ENCODE measurements at regions not wholly inside any gene's neighbourhood (a gene's known extent, or its start where the extent isn't known, plus 50 kb on each side); places are given as distances from the start of the nearest gene placed in this dataset.

DNA sequence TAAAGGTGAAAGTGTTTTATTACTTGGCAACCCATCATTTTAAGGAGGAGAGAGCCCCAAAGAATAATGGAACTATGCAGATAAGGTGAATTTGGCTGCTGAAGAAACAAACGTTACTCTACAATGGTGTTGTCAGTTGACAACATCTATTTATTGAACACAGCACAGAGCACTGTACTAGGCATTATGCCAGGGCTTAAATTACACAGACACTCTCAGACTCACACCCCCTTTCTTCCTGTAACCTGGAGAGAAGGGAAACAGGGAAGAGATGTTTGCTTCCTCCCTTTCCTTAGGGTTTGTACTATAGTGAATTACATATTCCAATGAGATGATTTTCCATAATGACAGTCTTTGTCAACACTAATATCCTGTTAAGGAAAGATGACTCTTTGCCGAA is 94.0 kb upstream of the ATP5MC3 start (continued):
- TF ChIP-seq CREM (CRISPR knock-in tag; IDR thresholded peaks at IDR 0.05) = no peak
- no peak for TF ChIP-seq ZNF671 (CRISPR knock-in tag; IDR thresholded peaks at IDR 0.05)
- no peak for TF ChIP-seq ATF3 (CRISPR knock-in tag; conservative IDR thresholded peaks at IDR 0.05)
- no peak for TF ChIP-seq NR1H2 (CRISPR knock-in tag; IDR thresholded peaks at IDR 0.05)
- no peak for TF ChIP-seq ZNF121 (CRISPR knock-in tag; IDR thresholded peaks at IDR 0.05)

DNA sequence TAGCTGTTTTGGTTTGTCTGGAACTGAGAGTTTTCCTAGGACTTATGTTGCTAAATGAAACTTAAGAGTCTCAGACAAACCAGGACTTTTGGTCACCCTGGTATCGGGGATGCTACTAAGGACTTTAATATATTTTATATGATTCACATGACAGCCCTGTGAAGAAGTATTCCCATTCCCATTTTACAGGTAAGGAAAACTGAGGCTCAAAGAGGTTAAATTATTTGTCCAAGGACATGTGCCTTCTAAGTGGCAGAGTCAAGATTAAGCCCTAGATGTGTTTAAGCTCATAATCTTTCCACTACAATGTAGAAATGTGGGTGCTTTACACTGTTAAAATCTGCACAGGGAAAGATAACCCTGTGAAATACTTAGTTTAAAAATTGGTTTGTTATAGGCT is 77.7 kb upstream of the ATP5MC3 start:
- TF ChIP-seq, protein P1, sequence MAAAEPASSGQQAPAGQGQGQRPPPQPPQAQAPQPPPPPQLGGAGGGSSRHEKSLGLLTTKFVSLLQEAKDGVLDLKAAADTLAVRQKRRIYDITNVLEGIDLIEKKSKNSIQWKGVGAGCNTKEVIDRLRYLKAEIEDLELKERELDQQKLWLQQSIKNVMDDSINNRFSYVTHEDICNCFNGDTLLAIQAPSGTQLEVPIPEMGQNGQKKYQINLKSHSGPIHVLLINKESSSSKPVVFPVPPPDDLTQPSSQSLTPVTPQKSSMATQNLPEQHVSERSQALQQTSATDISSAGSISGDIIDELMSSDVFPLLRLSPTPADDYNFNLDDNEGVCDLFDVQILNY (CRISPR knock-in tag; IDR thresholded peaks at IDR 0.05) = no peak
- no peak for TF ChIP-seq ERG (CRISPR knock-in tag; IDR thresholded peaks at IDR 0.05)
- no peak for TF ChIP-seq TEAD1 (CRISPR knock-in tag; IDR thresholded peaks at IDR 0.05)
- TF ChIP-seq CREB1 (CRISPR knock-in tag; IDR thresholded peaks at IDR 0.05) = no peak
- TF ChIP-seq ZNF232 (CRISPR knock-in tag; IDR thresholded peaks at IDR 0.05) = no peak
- TF ChIP-seq NFE2L1 (CRISPR knock-in tag; IDR thresholded peaks at IDR 0.05) = no peak
- no peak for TF ChIP-seq IRF2 (CRISPR knock-in tag; IDR thresholded peaks at IDR 0.05; ENCODE audit: borderline replicate concordance, low read depth)
- no peak for TF ChIP-seq AR (CRISPR knock-in tag; IDR thresholded peaks at IDR 0.05)
- no peak for TF ChIP-seq CREM (CRISPR knock-in tag; IDR thresholded peaks at IDR 0.05)
- TF ChIP-seq ZNF121 (CRISPR knock-in tag; IDR thresholded peaks at IDR 0.05) = no peak
- TF ChIP-seq OVOL2 (CRISPR knock-in tag; IDR thresholded peaks at IDR 0.05; ENCODE audit: borderline replicate concordance) = no peak
- Mint-ChIP-seq H3K27me3 (ENCODE audit: low read depth) (no peaks in the 10 kb centered on the region; the same call in 1 of the 2 replicates), H3K36me3 (peaks cover 10% of the 10 kb centered on the region), H3K4me3 (no peak overlapping the region), H3K27ac (no peak overlapping the region), H3K9me3 (peaks cover 19% of the 10 kb centered on the region), H3K4me1 (no peaks in the 10 kb centered on the region)
- POLR2A ChIA-PET = no interaction called here
- CTCF ChIA-PET = interaction anchor here (1.0 to 6.2 kb wide), 2 partner anchors 8 to 510 kb away, joined by 4 to 60 read pairs; no protein-coding TSS in a partner anchor
- no peak for ATAC-seq
- DNase-seq (ENCODE audit: low spot score) = no peak

- Mint-ChIP-seq H3K27me3 (ENCODE audit: low read depth) (no peaks in the 10 kb centered on the region; the same call in 1 of the 2 replicates), H3K4me3 (no peak overlapping the region), H3K27ac (no peak overlapping the region), H3K36me3 (peaks cover 10% of the 10 kb centered on the region), H3K4me1 (0 out of 2 replicates have a peak, but pooled peaks cover 2% of the 10 kb centered on the region), H3K9me3 (peaks cover 19% of the 10 kb centered on the region)
- ATAC-seq = no peak
- ChIA-PET POLR2A (no interaction called here), CTCF (interaction anchor here (1.1 to 1.3 kb wide), 2 partner anchors 20 to 560 kb away, joined by 3 read pairs; no protein-coding TSS in a partner anchor)
- no peak for DNase-seq (ENCODE audit: low spot score)
- no peak for TF ChIP-seq ZBTB21 (CRISPR knock-in tag; IDR thresholded peaks at IDR 0.05; ENCODE audit: borderline replicate concordance)
- TF ChIP-seq ERG (CRISPR knock-in tag; IDR thresholded peaks at IDR 0.05) = no peak
- TF ChIP-seq, protein P2, sequence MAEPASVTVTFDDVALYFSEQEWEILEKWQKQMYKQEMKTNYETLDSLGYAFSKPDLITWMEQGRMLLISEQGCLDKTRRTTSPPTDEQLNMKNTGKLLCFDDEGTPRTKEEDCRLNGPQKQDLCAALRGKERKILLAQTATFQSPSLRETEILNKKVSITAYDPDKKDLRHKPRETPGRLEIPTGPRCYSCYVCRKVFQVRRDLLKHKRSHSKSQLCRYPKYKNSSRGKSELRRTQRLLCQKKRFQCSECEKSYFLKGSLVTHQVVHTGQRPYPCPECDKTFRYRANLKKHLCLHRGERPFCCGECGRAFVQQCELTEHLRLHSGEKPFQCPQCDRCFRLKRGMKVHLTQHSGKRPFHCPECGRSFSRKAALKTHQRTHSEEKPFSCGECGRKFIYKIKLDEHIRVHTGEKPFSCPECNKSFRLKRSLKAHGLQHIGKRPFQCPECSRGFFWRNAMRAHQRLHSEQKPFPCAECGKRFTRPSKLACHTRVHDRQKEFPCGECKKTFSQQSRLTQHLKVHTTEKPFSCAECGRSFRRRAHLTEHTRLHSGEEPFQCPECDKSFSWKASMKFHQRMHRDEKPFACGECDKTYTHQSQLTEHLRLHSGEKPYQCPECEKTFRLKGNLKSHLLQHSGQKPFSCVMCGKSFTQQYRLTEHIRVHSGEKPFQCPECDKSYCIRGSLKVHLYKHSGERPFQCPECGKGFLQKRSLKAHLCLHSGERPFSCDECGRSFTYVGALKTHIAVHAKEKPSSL (CRISPR knock-in tag; conservative IDR thresholded peaks at IDR 0.05) = no peak
- TF ChIP-seq TEAD1 (CRISPR knock-in tag; IDR thresholded peaks at IDR 0.05) = no peak
- no peak for TF ChIP-seq NFATC4 (CRISPR knock-in tag; IDR thresholded peaks at IDR 0.05)
- TF ChIP-seq, protein P3, sequence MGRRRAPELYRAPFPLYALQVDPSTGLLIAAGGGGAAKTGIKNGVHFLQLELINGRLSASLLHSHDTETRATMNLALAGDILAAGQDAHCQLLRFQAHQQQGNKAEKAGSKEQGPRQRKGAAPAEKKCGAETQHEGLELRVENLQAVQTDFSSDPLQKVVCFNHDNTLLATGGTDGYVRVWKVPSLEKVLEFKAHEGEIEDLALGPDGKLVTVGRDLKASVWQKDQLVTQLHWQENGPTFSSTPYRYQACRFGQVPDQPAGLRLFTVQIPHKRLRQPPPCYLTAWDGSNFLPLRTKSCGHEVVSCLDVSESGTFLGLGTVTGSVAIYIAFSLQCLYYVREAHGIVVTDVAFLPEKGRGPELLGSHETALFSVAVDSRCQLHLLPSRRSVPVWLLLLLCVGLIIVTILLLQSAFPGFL (CRISPR knock-in tag; IDR thresholded peaks at IDR 0.05; ENCODE audit: borderline replicate concordance) = no peak
- TF ChIP-seq GRHL2 (CRISPR knock-in tag; IDR thresholded peaks at IDR 0.05; ENCODE audit: insufficient replicate concordance, severe bottlenecking) = no peak
- no peak for TF ChIP-seq FOXP4 (CRISPR knock-in tag; IDR thresholded peaks at IDR 0.05)
Measured at GRCh38 chr2:175256806-175257585, 75.5 kb upstream of the ATP5MC3 start.
